ENCODE measurements at regions not wholly inside any gene's neighbourhood (a gene's known extent, or its start where the extent isn't known, plus 50 kb on each side); places are given as distances from the start of the nearest gene placed in this dataset.

DNA sequence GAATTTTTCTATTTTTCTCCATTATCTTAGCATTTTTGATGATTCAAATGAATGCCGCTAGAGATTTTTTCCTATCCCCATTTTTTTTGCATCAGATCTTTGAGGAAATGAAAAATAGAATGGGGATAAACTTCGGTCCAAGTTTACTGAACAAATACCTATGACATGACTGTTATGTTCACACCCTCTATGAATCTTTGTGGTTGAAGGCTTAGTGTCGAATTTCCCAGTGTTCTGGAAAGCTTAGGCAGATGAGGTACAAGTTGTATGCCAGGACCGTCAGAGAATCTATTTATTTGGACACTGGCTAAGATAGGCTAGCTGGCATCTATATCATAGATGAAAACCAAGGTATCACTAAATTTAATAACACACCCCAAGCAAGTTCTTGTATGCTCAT is 123.4 kb downstream of the SPCS3 start:
- H3K27me3 ChIP-seq = no peaks in the 10 kb centered on the region
- H3K4me1 ChIP-seq = no peaks in the 10 kb centered on the region
- DNase-seq = no peak
- no peaks in the 10 kb centered on the region for H3K9me3 ChIP-seq
- no peak for TF ChIP-seq POLR2A (IDR thresholded peaks at IDR 0.05)
- TF ChIP-seq, protein P1, sequence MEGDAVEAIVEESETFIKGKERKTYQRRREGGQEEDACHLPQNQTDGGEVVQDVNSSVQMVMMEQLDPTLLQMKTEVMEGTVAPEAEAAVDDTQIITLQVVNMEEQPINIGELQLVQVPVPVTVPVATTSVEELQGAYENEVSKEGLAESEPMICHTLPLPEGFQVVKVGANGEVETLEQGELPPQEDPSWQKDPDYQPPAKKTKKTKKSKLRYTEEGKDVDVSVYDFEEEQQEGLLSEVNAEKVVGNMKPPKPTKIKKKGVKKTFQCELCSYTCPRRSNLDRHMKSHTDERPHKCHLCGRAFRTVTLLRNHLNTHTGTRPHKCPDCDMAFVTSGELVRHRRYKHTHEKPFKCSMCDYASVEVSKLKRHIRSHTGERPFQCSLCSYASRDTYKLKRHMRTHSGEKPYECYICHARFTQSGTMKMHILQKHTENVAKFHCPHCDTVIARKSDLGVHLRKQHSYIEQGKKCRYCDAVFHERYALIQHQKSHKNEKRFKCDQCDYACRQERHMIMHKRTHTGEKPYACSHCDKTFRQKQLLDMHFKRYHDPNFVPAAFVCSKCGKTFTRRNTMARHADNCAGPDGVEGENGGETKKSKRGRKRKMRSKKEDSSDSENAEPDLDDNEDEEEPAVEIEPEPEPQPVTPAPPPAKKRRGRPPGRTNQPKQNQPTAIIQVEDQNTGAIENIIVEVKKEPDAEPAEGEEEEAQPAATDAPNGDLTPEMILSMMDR (IDR thresholded peaks at IDR 0.05) = no peak
- H3K4me3 ChIP-seq = no peak overlapping the region
- no peak overlapping the region for H3K27ac ChIP-seq
- H3K36me3 ChIP-seq = no peaks in the 10 kb centered on the region

DNA sequence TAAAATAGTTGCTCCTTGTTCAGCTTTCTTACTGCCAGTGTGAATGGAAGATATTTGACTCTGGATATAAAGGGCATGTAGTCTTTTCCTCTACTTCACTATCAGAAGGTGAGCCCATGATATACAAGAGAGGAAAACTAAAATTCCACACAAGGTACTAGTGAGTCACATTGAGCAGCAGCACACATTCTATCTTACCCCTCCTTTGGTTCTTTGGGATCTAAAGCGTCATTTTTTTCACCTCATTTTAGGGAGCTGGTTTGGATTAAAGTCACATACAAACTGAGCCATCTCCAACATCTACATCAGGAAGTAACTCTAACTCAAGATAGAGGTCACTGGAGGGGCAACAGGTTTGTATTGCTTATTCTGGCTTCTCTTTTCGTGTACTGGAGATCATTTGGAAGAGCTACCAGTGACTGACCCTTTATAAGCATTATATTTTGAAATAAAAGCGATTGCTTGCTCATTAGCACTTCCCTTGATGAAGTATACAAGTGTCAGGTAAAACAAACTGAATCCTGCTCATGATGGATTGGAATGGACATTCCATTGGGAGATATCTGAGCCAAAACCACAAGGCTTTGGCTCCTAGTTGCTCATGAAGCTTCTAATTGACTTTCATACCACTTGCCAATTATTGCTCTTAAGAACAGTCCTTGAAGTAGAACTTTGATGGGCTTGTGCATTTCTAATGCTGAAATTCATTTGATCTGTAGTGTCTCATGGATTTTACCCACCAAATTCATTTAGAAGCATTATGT is 124.1 kb downstream of the SPCS3 start:
- Histone ChIP-seq H3K36me3 (no peaks in the 10 kb centered on the region), H3K4me1 (no peaks in the 10 kb centered on the region), H3K27me3 (no peaks in the 10 kb centered on the region), H3K9me3 (no peaks in the 10 kb centered on the region), H3K27ac (no peak overlapping the region), H3K4me3 (no peak overlapping the region)
- TF ChIP-seq POLR2A (IDR thresholded peaks at IDR 0.05) = no peak
- TF ChIP-seq, protein P1 (IDR thresholded peaks at IDR 0.05) = no peak
- DNase-seq = no peak

DNA sequence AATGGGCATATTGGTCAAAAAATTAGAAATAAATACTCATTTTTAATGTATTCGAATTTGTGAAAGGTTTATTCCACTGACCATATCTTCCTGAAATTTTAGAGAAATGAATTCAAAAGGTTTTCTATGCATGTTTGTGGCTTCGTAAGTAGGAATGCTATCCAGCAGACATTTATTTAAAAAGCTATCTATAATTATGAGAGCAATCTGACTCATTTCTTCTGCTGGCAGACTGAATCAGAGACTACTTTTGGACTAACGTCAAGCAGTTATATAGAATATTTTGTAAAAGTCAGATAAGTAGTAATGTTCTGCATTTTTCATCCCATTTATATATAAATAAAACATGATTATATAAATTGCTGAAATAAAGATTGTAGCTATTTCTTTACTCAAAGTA is 125.0 kb downstream of the SPCS3 start:
- Histone ChIP-seq H3K27ac (no peak overlapping the region), H3K9me3 (no peaks in the 10 kb centered on the region), H3K4me3 (no peak overlapping the region), H3K36me3 (no peaks in the 10 kb centered on the region), H3K4me1 (no peaks in the 10 kb centered on the region), H3K27me3 (no peaks in the 10 kb centered on the region)
- TF ChIP-seq POLR2A (IDR thresholded peaks at IDR 0.05) = no peak
- TF ChIP-seq, protein P1 (IDR thresholded peaks at IDR 0.05) = no peak
- DNase-seq = no peak

DNA sequence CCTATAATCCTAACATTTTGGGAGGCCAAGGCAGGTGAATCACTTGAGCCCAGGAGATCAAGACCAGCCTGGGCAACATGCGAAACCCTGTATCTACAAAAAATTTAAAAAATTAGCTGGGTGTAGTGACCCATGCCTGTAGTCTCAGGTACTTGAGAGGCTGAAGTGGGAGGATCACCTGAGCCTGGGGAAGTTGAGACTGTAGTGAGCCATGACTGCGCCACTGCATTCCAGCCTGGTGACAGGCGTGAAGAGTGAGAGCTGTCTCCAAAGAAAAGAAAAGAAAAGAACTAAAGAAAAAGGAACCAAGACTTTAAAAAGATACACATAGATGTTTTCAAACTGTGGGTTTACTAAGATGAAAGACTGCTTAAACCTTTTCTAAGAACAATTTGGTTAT is 129.0 kb downstream of the SPCS3 start:
- no peak for DNase-seq
- Histone ChIP-seq H3K27ac (no peak overlapping the region), H3K4me1 (no peaks in the 10 kb centered on the region), H3K4me3 (no peak overlapping the region), H3K27me3 (no peaks in the 10 kb centered on the region), H3K9me3 (no peaks in the 10 kb centered on the region), H3K36me3 (no peaks in the 10 kb centered on the region)
- TF ChIP-seq, protein P1 (IDR thresholded peaks at IDR 0.05) = no peak
- TF ChIP-seq POLR2A (IDR thresholded peaks at IDR 0.05) = no peak

DNA sequence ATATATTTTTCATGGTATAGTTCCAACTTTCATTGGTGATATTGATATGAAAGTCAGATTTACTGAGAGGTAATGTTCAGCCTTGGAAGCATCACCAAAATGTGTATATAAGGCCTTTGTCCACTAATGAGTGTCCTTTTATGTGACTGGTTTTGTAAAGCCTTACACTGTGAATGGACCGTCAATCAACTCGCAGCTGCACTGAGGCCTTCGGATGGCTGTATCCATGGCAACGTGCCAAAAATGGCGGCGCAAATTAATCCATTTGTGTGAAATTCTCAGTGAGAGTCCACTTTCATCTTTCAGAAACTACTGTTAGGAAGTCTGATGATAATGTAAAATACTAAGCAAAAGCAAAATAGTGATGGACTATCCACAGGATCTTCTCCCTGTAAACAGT is 131.7 kb downstream of the SPCS3 start:
- no peak overlapping the region for H3K4me3 ChIP-seq
- no peak for DNase-seq
- TF ChIP-seq, protein P1 (IDR thresholded peaks at IDR 0.05) = no peak
- no peak for TF ChIP-seq POLR2A (IDR thresholded peaks at IDR 0.05)
- H3K36me3 ChIP-seq = no peaks in the 10 kb centered on the region
- no peaks in the 10 kb centered on the region for H3K4me1 ChIP-seq
- no peaks in the 10 kb centered on the region for H3K27me3 ChIP-seq
- H3K9me3 ChIP-seq = no peaks in the 10 kb centered on the region
- no peak overlapping the region for H3K27ac ChIP-seq
